MM.1S (cell line): ENCODE measurements at regions not wholly inside any gene's neighbourhood (a gene's known extent, or its start where the extent isn't known, plus 50 kb on each side); places are given as distances from the start of the nearest gene placed in this dataset.

ENCODE experiments used
- EZH2 ChIP-seq: fragments of 300-600 bp; sonication (generic); optimal IDR thresholded peaks from 2 replicates; pipeline ENCODE3; 2017; ENCODE audit warnings: low read depth, mild to moderate bottlenecking, antibody characterized with exemption, low read length, mixed read lengths
- TF ChIP-seq, protein P1 (sequence below): fragments of 300-600 bp; sonication (generic); IDR thresholded peaks from 2 replicates; pipeline ENCODE4 v1.5.1; 2016; ENCODE audit warnings: antibody characterized with exemption, low read length, mixed read lengths

DNA sequence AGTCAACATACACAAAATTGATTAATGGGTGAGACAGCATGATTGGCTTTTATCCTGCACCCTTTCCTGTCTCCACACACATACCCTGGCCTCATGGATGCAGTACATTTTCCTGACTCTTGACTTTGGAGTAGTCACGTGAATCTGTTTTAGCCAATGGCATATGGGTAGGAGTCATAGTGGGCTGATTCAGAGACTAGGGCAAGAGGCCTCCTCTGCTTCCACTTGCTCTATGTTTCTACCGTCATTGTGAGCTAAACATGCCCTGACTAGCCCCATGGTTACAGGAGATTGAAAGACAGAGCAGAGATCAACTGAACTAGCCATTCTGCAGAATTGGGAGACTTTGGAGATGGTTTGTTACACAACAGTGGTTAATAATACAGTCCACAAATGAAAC is 850.0 kb downstream of the DHX35 start:
- TF ChIP-seq, protein P1, sequence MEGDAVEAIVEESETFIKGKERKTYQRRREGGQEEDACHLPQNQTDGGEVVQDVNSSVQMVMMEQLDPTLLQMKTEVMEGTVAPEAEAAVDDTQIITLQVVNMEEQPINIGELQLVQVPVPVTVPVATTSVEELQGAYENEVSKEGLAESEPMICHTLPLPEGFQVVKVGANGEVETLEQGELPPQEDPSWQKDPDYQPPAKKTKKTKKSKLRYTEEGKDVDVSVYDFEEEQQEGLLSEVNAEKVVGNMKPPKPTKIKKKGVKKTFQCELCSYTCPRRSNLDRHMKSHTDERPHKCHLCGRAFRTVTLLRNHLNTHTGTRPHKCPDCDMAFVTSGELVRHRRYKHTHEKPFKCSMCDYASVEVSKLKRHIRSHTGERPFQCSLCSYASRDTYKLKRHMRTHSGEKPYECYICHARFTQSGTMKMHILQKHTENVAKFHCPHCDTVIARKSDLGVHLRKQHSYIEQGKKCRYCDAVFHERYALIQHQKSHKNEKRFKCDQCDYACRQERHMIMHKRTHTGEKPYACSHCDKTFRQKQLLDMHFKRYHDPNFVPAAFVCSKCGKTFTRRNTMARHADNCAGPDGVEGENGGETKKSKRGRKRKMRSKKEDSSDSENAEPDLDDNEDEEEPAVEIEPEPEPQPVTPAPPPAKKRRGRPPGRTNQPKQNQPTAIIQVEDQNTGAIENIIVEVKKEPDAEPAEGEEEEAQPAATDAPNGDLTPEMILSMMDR = no peak
- no peak for TF ChIP-seq EZH2
